Endothelial cell of umbilical vein (primary cell): ENCODE measurements at regions not wholly inside any gene's neighbourhood (a gene's known extent, or its start where the extent isn't known, plus 50 kb on each side); places are given as distances from the start of the nearest gene placed in this dataset.
"Not testable (repeated sequence)": the region's sequence is repeated elsewhere in the genome, so short reads cannot be mapped to it uniquely, and the experiment has no call there.

ENCODE experiments used
- BruUV-seq: library from RNA; stranded (reverse); fragments of 400-500 nt; replicated peaks from 2 replicates; lab custom pipeline; 2021; lab: Mats Ljungman, UMichigan
- CTCF ChIA-PET: fragments of 300-600, 350-600 bp; sonication (Branson Sonifier 250); formaldehyde crosslinking; loops from one replicate; lab custom pipeline; 2021; ENCODE audit warnings: antibody characterized with exemption, inconsistent platforms; lab: Charles Lee
- POLR2A ChIA-PET: fragments of 300-600, 350-600 bp; sonication (Branson Sonifier 250); formaldehyde crosslinking; loops from one replicate; lab custom pipeline; 2021; ENCODE audit warnings: antibody characterized with exemption, inconsistent platforms; lab: Charles Lee
- DNase-seq: peaks from one replicate; pipeline ENCODE4 v3.0.0-alpha.2; 2011; ENCODE audit warnings: low read depth, low spot score
- FAIRE-seq: peaks from 2 replicates; lab custom pipeline; 2011; peaks lifted over from hg19 to GRCh38; lab: Jason Lieb, UNC
- H2AFZ ChIP-seq: 2 replicates; pipeline ENCODE4 v1.6.0; 2012; ENCODE audit warnings: low read depth, low read length, control low read depth, inconsistent platforms
- H3K27ac ChIP-seq: 2 replicates; pipeline ENCODE4 v1.5.1; 2011; ENCODE audit warnings: low read depth, mild to moderate bottlenecking, control low read depth, low read length, moderate library complexity; ENCODE audit not compliant: insufficient read depth
- H3K27me3 ChIP-seq, 2 experiments: 2 replicates each; pipeline versions ENCODE4 v1.6.0 to v1.6.1; 2011; ENCODE audit warnings: low read length in 2 of 2, mixed read lengths in 1 of 2; ENCODE audit not compliant: control insufficient read depth in 2 of 2, insufficient read depth in 2 of 2
- H3K36me3 ChIP-seq, 2 experiments: 2 replicates in 1 of 2; 3 replicates in 1 of 2; pipeline ENCODE4 v1.5.1; 2011; ENCODE audit warnings: low read length in 2 of 2, mild to moderate bottlenecking in 1 of 2, moderate library complexity in 1 of 2; ENCODE audit not compliant: control insufficient read depth in 2 of 2, insufficient read depth in 2 of 2; ENCODE audit errors: extremely low read depth in 1 of 2
- H3K4me1 ChIP-seq: 3 replicates; pipeline ENCODE4 v1.5.1; 2011; ENCODE audit warnings: mild to moderate bottlenecking, low read length; ENCODE audit not compliant: control insufficient read depth, insufficient read depth; ENCODE audit errors: extremely low read depth
- H3K4me2 ChIP-seq: 2 replicates; pipeline ENCODE4 v1.6.1; 2011; ENCODE audit warnings: low read length, control low read depth, mixed read lengths; ENCODE audit not compliant: insufficient read depth
- H3K4me3 ChIP-seq, 3 experiments: fragments of 200-600 bp in 1 of 3; sonication (generic), shearing (Covaris generic) in 1 of 3; replicated peaks in 1 of 3; 2 replicates each; pipeline ENCODE4 v1.5.1; 2011 to 2016; ENCODE audit warnings: control low read depth in 3 of 3, low read length in 3 of 3, mild to moderate bottlenecking in 2 of 3, inconsistent platforms in 1 of 3, low read depth in 1 of 3, moderate library complexity in 1 of 3; ENCODE audit not compliant: insufficient read depth in 1 of 3
- H3K79me2 ChIP-seq: 2 replicates; pipeline ENCODE4 v1.6.0; 2012; ENCODE audit warnings: low read length, inconsistent platforms; ENCODE audit not compliant: control insufficient read depth, insufficient read depth
- H3K9ac ChIP-seq: replicated peaks from 2 replicates; pipeline ENCODE3; 2011; ENCODE audit warnings: low read length, control low read depth; ENCODE audit not compliant: insufficient read depth; ENCODE audit errors: extremely low read depth
- H3K9me1 ChIP-seq: replicated peaks from 3 replicates; pipeline ENCODE4 v1.6.0; 2011; ENCODE audit warnings: mild to moderate bottlenecking, low read length; ENCODE audit not compliant: control insufficient read depth, insufficient read depth; ENCODE audit errors: extremely low read depth
- H3K9me3 ChIP-seq: replicated peaks from 2 replicates; pipeline ENCODE4 v1.5.1; 2012; ENCODE audit warnings: low read length, inconsistent platforms; ENCODE audit not compliant: control insufficient read depth, insufficient read depth
- H4K20me1 ChIP-seq: replicated peaks from 2 replicates; pipeline ENCODE3; 2011; ENCODE audit warnings: mild to moderate bottlenecking, low read length; ENCODE audit not compliant: control insufficient read depth, insufficient read depth; ENCODE audit errors: extremely low read depth
- EZH2 ChIP-seq: IDR thresholded peaks from 2 replicates; pipeline ENCODE4 v1.6.1; 2012; ENCODE audit warnings: borderline replicate concordance, low read depth, mild to moderate bottlenecking, moderate library complexity, low read length, inconsistent platforms; ENCODE audit not compliant: severe bottlenecking
- FOS ChIP-seq: IDR thresholded peaks from 2 replicates; pipeline ENCODE4 v1.6.1; 2011; ENCODE audit warnings: mild to moderate bottlenecking, low read length, moderate library complexity, borderline replicate concordance; ENCODE audit not compliant: insufficient read depth
- GATA2 ChIP-seq: IDR thresholded peaks from 2 replicates; pipeline ENCODE4 v1.7.0; 2011; ENCODE audit warnings: low read depth, mild to moderate bottlenecking, moderate library complexity, mixed read lengths, low read length; ENCODE audit not compliant: insufficient read length, insufficient read depth
- JUN ChIP-seq: IDR thresholded peaks from 2 replicates; pipeline ENCODE4 v1.6.1; 2011; ENCODE audit warnings: borderline replicate concordance, low read depth; ENCODE audit not compliant: insufficient read length, insufficient read depth
- MYC ChIP-seq: IDR thresholded peaks from one replicate; pipeline ENCODE4 v1.6.1; 2011; ENCODE audit warnings: mild to moderate bottlenecking, low read depth, low read length
- POLR2A ChIP-seq: IDR thresholded peaks from 2 replicates; pipeline ENCODE4 v1.6.1; 2012; ENCODE audit warnings: low read depth, mild to moderate bottlenecking, control low read depth, low read length
- POLR2AphosphoS5 ChIP-seq: IDR thresholded peaks from 2 replicates; pipeline ENCODE4 v1.6.1; 2012; ENCODE audit warnings: low read depth, mild to moderate bottlenecking, control low read depth, low read length, moderate library complexity; ENCODE audit not compliant: insufficient read depth
- dilution Hi-C: fragments of 300-500 bp; cut with MboI; formaldehyde crosslinking; loops from one replicate; pipeline ENCODE4 v1.15.0; 2019; ENCODE audit warnings: low sequenced_read_pairs; ENCODE audit not compliant: extremely low pct_ligation_motif_present
- intact Hi-C: fragments of 100-400 bp; cut with micrococcal nuclease; formaldehyde crosslinking; loops from one replicate; pipeline ENCODE4 v1.10.0; 2022
- TF ChIP-seq, protein P1 (sequence below), 2 donors: IDR thresholded peaks; 1 replicate in 1 of 2; 2 replicates in 1 of 2; pipeline ENCODE4 v1.5.1; 2011; ENCODE audit warnings: low read length in 2 of 2, mild to moderate bottlenecking in 2 of 2, moderate library complexity in 2 of 2, control low read depth in 1 of 2, inconsistent platforms in 1 of 2, low read depth in 1 of 2; ENCODE audit not compliant: insufficient read depth in 1 of 2; ENCODE audit errors: extremely low read depth in 1 of 2
- TF ChIP-seq, protein P2 (sequence below): IDR thresholded peaks from 2 replicates; pipeline ENCODE4 v1.6.1; 2011; ENCODE audit not compliant: insufficient read depth, insufficient read length

DNA sequence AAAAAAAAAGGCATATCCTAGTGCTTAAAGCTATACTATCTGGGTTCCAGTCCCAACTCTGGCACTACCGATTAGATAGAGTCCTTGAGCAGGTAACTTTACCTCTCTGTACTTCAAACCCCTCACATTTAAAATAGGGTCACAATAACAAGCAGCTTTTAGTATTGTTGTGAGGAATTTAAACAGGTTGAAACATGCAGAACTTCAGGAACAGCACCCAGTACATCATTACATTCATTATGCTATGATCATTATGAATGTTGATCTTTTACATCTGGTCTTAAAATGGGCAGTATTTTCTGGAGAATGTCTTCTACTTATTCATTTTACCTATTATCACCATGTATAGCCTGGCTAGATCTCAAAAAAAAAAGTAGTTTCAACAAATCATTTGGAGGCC is 176.1 kb upstream of the CCDC54 start:
- H2AFZ ChIP-seq = no peak overlapping the region
- H3K4me2 ChIP-seq = no peak overlapping the region
- H4K20me1 ChIP-seq = no peaks in the 10 kb centered on the region
- H3K36me3 ChIP-seq = no peaks in the 10 kb centered on the region
- peaks cover 0 to 7% of the 10 kb centered on the region in 2 experiments for H3K27me3 ChIP-seq
- BruUV-seq = no TSS peak
- FAIRE-seq = no peak
- H3K9me1 ChIP-seq = no peaks in the 10 kb centered on the region
- ChIA-PET CTCF (interaction anchor here (0.6 kb wide), 1 partner anchor 32 kb away, joined by 4 read pairs; no protein-coding TSS in a partner anchor), POLR2A (no interaction called here)
- no peak for DNase-seq
- H3K4me1 ChIP-seq = no peaks in the 10 kb centered on the region
- H3K4me3 ChIP-seq = no peak overlapping the region
- no peak overlapping the region for H3K9ac ChIP-seq
- H3K27ac ChIP-seq = no peak overlapping the region
- intact Hi-C loops (no loop called here), dilution Hi-C loops (no loop called here)
- TF ChIP-seq JUN (no peak), GATA2 (no peak), FOS (no peak), POLR2A (no peak), EZH2 (no peak), MYC (no peak), POLR2AphosphoS5 (no peak)
- TF ChIP-seq, protein P1, sequence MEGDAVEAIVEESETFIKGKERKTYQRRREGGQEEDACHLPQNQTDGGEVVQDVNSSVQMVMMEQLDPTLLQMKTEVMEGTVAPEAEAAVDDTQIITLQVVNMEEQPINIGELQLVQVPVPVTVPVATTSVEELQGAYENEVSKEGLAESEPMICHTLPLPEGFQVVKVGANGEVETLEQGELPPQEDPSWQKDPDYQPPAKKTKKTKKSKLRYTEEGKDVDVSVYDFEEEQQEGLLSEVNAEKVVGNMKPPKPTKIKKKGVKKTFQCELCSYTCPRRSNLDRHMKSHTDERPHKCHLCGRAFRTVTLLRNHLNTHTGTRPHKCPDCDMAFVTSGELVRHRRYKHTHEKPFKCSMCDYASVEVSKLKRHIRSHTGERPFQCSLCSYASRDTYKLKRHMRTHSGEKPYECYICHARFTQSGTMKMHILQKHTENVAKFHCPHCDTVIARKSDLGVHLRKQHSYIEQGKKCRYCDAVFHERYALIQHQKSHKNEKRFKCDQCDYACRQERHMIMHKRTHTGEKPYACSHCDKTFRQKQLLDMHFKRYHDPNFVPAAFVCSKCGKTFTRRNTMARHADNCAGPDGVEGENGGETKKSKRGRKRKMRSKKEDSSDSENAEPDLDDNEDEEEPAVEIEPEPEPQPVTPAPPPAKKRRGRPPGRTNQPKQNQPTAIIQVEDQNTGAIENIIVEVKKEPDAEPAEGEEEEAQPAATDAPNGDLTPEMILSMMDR (IDR thresholded peaks at IDR 0.05; ENCODE audit: extremely low read depth in 1 of 2, insufficient read depth in 1 of 2, low read depth in 1 of 2, low read length in 2 of 2) = no peak
- TF ChIP-seq, protein P2, sequence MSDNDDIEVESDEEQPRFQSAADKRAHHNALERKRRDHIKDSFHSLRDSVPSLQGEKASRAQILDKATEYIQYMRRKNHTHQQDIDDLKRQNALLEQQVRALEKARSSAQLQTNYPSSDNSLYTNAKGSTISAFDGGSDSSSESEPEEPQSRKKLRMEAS = no peak
- H3K9me3 ChIP-seq = no peaks in the 10 kb centered on the region
- H3K79me2 ChIP-seq = no peaks in the 10 kb centered on the region

DNA sequence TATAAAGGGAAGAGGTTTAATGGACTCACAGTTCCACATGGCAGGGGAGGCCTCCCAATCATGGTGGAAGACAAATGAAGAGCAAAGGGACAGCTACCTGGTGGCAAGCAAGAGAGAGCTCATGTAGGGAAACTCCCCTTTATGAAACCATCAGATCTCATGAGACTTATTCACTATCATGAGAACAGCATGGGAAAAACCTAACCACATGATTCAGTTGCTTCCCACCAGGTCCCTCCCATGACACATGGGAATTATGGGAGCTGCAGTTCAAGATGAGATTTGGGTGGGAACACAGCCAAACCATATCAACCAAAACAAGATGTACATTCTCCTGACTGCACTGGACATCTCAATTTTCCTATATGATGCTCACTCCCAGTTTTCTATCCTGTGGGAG is 174.4 kb upstream of the CCDC54 start:
- H3K9me3 ChIP-seq, FAIRE-seq, H3K4me2 ChIP-seq, H3K36me3 ChIP-seq, DNase-seq, H3K9ac ChIP-seq, H2AFZ ChIP-seq, H3K4me3 ChIP-seq, intact Hi-C loops, H3K9me1 ChIP-seq, H3K27ac ChIP-seq, H3K79me2 ChIP-seq, dilution Hi-C loops, BruUV-seq, H3K27me3 ChIP-seq, H4K20me1 ChIP-seq, POLR2A ChIA-PET: not testable (repeated sequence)
- peaks cover 11% of the 10 kb centered on the region for H3K4me1 ChIP-seq
- CTCF ChIA-PET = interaction anchor here (1.0 to 1.3 kb wide), 3 partner anchors 10 to 218 kb away, joined by 3 to 4 read pairs (median 4); no protein-coding TSS in a partner anchor
